Caco-2 (cell line): ENCODE measurements at regions not wholly inside any gene's neighbourhood (a gene's known extent, or its start where the extent isn't known, plus 50 kb on each side); places are given as distances from the start of the nearest gene placed in this dataset.
"Not testable (repeated sequence)": the region's sequence is repeated elsewhere in the genome, so short reads cannot be mapped to it uniquely, and the experiment has no call there.

Experiments used
- BruUV-seq: library from RNA; stranded (reverse); fragments of 400-500 nt; replicated peaks from 2 replicates; lab custom pipeline; 2021; lab: Mats Ljungman, UMichigan
- CTCF ChIA-PET: fragments of 300-600 bp; sonication (Branson Sonifier 250); formaldehyde crosslinking; loops from one replicate; lab custom pipeline; 2022; ENCODE audit warnings: antibody characterized with exemption; lab: Charles Lee
- POLR2A ChIA-PET: fragments of 300-600 bp; sonication (Branson Sonifier 250); formaldehyde crosslinking; loops from one replicate; lab custom pipeline; 2022; ENCODE audit warnings: antibody characterized with exemption; lab: Charles Lee
- DNase-seq, 2 experiments: peaks; one replicate each; pipeline versions ENCODE4 v3.0.0 to v3.0.0-alpha.2; 2020 to 2022
- H3K27me3 ChIP-seq: replicated peaks from 2 replicates; pipeline ENCODE4 v1.6.0; 2011; ENCODE audit warnings: low read length; ENCODE audit not compliant: control insufficient read depth, insufficient read depth
- H3K36me3 ChIP-seq: 2 replicates; pipeline ENCODE4 v1.5.1; 2011; ENCODE audit warnings: low read length; ENCODE audit not compliant: control insufficient read depth, insufficient read depth
- H3K4me1 ChIP-seq: fragments of 250-450 bp; sonication (Bioruptor Pico); 2 replicates; pipeline ENCODE4 v1.5.1; 2020; ENCODE audit warnings: mild to moderate bottlenecking
- H3K4me3 ChIP-seq: 2 replicates; pipeline ENCODE4 v1.5.1; 2011; ENCODE audit warnings: low read depth, mild to moderate bottlenecking, control low read depth, low read length
- H3K9me3 ChIP-seq: fragments of 250-450 bp; sonication (Bioruptor Pico); 2 replicates; pipeline ENCODE4 v1.5.1; 2020; ENCODE audit warnings: mild to moderate bottlenecking, moderate library complexity
- H3K27ac Mint-ChIP-seq: one replicate; pipeline ENCODE4 v1.8.0; 2022; ENCODE audit warnings: mixed read lengths; ENCODE audit not compliant: unreplicated experiment
- H3K27me3 Mint-ChIP-seq: one replicate; pipeline ENCODE4 v1.8.0; 2022; ENCODE audit warnings: mixed read lengths; ENCODE audit not compliant: insufficient read depth, unreplicated experiment
- H3K36me3 Mint-ChIP-seq: one replicate; pipeline ENCODE4 v1.8.0; 2022; ENCODE audit warnings: mild to moderate bottlenecking, mixed read lengths; ENCODE audit not compliant: insufficient read depth, unreplicated experiment
- H3K4me1 Mint-ChIP-seq: one replicate; pipeline ENCODE4 v1.8.0; 2022; ENCODE audit warnings: low read depth, mixed read lengths; ENCODE audit not compliant: unreplicated experiment
- H3K4me3 Mint-ChIP-seq: one replicate; pipeline ENCODE4 v1.8.0; 2022; ENCODE audit warnings: mild to moderate bottlenecking, moderate library complexity, mixed read lengths; ENCODE audit not compliant: unreplicated experiment
- H3K9me3 Mint-ChIP-seq: one replicate; pipeline ENCODE4 v1.8.0; 2022; ENCODE audit warnings: mixed read lengths; ENCODE audit not compliant: unreplicated experiment
- CTCF ChIP-seq, 2 experiments: fragments of 200-600 bp in 1 of 2; IDR thresholded peaks; 1 replicate in 1 of 2; 2 replicates in 1 of 2; pipeline versions ENCODE4 v1.5.1 to v1.8.0; 2011 to 2022; ENCODE audit warnings: antibody characterized with exemption in 1 of 2, control low read depth in 1 of 2, inconsistent platforms in 1 of 2, low read depth in 1 of 2, low read length in 1 of 2, mild to moderate bottlenecking in 1 of 2, moderate library complexity in 1 of 2; ENCODE audit not compliant: insufficient read depth in 1 of 2, severe bottlenecking in 1 of 2, unreplicated experiment in 1 of 2
- intact Hi-C: fragments of 100-400 bp; cut with micrococcal nuclease; formaldehyde crosslinking; loops from one replicate; pipeline ENCODE4 v1.10.0; 2022; ENCODE audit not compliant: unreplicated experiment

- intact Hi-C loops, result no loop called here
Observed at GRCh38 chr12:73714655-73715054, 823.0 kb upstream of the ATXN7L3B start.

GRCh38 chr12:73716143-73716542, 821.5 kb upstream of the ATXN7L3B start:
- H3K4me1 ChIP-seq, H3K36me3 ChIP-seq, H3K4me3 Mint-ChIP-seq, H3K36me3 Mint-ChIP-seq, H3K9me3 ChIP-seq, H3K4me1 Mint-ChIP-seq, BruUV-seq, CTCF ChIA-PET, H3K27me3 ChIP-seq, H3K9me3 Mint-ChIP-seq, H3K27me3 Mint-ChIP-seq, POLR2A ChIA-PET, intact Hi-C loops, DNase-seq, H3K4me3 ChIP-seq, H3K27ac Mint-ChIP-seq: not testable (repeated sequence)

More at GRCh38 chr12:73714655-73715054, 823.0 kb upstream of the ATXN7L3B start:
- H3K4me1 ChIP-seq, result no peaks in the 10 kb centered on the region
- no peaks in the 10 kb centered on the region for H3K27me3 ChIP-seq
- H3K36me3 ChIP-seq, result no peaks in the 10 kb centered on the region
- BruUV-seq, result no TSS peak
- CTCF ChIA-PET, result no interaction called here
- Mint-ChIP-seq H3K27ac (no peak overlapping the region), H3K4me1 (no peaks in the 10 kb centered on the region), H3K9me3 (no peaks in the 10 kb centered on the region), H3K36me3 (no peaks in the 10 kb centered on the region), H3K4me3 (no peak overlapping the region), H3K27me3 (no peaks in the 10 kb centered on the region)
- DNase-seq, result no peak
- H3K9me3 ChIP-seq, result no peaks in the 10 kb centered on the region
- POLR2A ChIA-PET, result no interaction called here
- TF ChIP-seq CTCF (IDR thresholded peaks at IDR 0.05; ENCODE audit: insufficient read depth in 1 of 2, low read depth in 1 of 2, low read length in 1 of 2, severe bottlenecking in 1 of 2, unreplicated experiment in 1 of 2), result no peak
- no peak overlapping the region for H3K4me3 ChIP-seq

GRCh38 chr12:73719223-73719622, 818.4 kb upstream of the ATXN7L3B start:
- Mint-ChIP-seq H3K27me3 (no peaks in the 10 kb centered on the region), H3K36me3 (no peaks in the 10 kb centered on the region), H3K4me3 (no peak overlapping the region), H3K9me3 (no peaks in the 10 kb centered on the region), H3K27ac (no peak overlapping the region), H3K4me1 (no peaks in the 10 kb centered on the region)
- Histone ChIP-seq H3K4me1 (no peaks in the 10 kb centered on the region), H3K9me3 (no peaks in the 10 kb centered on the region), H3K36me3 (no peaks in the 10 kb centered on the region), H3K4me3 (no peak overlapping the region), H3K27me3 (no peaks in the 10 kb centered on the region)
- CTCF ChIA-PET, result no interaction called here
- no TSS peak for BruUV-seq
- TF ChIP-seq CTCF (IDR thresholded peaks at IDR 0.05; ENCODE audit: insufficient read depth in 1 of 2, low read depth in 1 of 2, low read length in 1 of 2, severe bottlenecking in 1 of 2, unreplicated experiment in 1 of 2), result no peak
- DNase-seq, result no peak
- intact Hi-C loops, result no loop called here
- POLR2A ChIA-PET, result no interaction called here

GRCh38 chr12:73726881-73727280, 810.8 kb upstream of the ATXN7L3B start:
- no peak overlapping the region for H3K27ac Mint-ChIP-seq
- no peaks in the 10 kb centered on the region for H3K4me1 ChIP-seq
- CTCF ChIA-PET, result no interaction called here
- no peak overlapping the region for H3K4me3 ChIP-seq
- no peak overlapping the region for H3K4me3 Mint-ChIP-seq
- BruUV-seq, result no TSS peak
- no peaks in the 10 kb centered on the region for H3K4me1 Mint-ChIP-seq
- DNase-seq, result no peak
- TF ChIP-seq CTCF (IDR thresholded peaks at IDR 0.05; ENCODE audit: insufficient read depth in 1 of 2, low read depth in 1 of 2, low read length in 1 of 2, severe bottlenecking in 1 of 2, unreplicated experiment in 1 of 2), result no peak
- no peaks in the 10 kb centered on the region for H3K9me3 ChIP-seq
- H3K27me3 ChIP-seq, result no peaks in the 10 kb centered on the region
- intact Hi-C loops, result no loop called here
- H3K27me3 Mint-ChIP-seq, result no peaks in the 10 kb centered on the region
- POLR2A ChIA-PET, result no interaction called here
- no peaks in the 10 kb centered on the region for H3K9me3 Mint-ChIP-seq
- H3K36me3 Mint-ChIP-seq, result no peaks in the 10 kb centered on the region
- H3K36me3 ChIP-seq, result no peaks in the 10 kb centered on the region
